C4-2B (cell line): ENCODE measurements at regions not wholly inside any gene's neighbourhood (a gene's known extent, or its start where the extent isn't known, plus 50 kb on each side); places are given as distances from the start of the nearest gene placed in this dataset.

Source experiments
- CTCF ChIP-seq: fragments of 450-650 bp; conservative IDR thresholded peaks from 2 replicates; pipeline ENCODE4 v1.5.1; 2017; ENCODE audit warnings: mild to moderate bottlenecking
- ZFX ChIP-seq: fragments of 450-650 bp; IDR thresholded peaks from 2 replicates; pipeline ENCODE4 v1.6.1; 2017

GRCh38 chr2:47309952-47310800 is 58.9 kb upstream of the EPCAM start:
- TF ChIP-seq CTCF (no peak), ZFX (no peak)
